GM12878 (cell line): ENCODE measurements at regions not wholly inside any gene's neighbourhood (a gene's known extent, or its start where the extent isn't known, plus 50 kb on each side); places are given as distances from the start of the nearest gene placed in this dataset.

ENCODE experiments used
- ATAC-seq: fragments of 200-7000 bp; cut with Tn5 transposase; 3 replicates; pipeline ENCODE4 v1.9.1; 2020; ENCODE audit warnings: mild to moderate bottlenecking, moderate library complexity
- BruUV-seq: library from RNA; stranded (reverse); fragments of 400-500 nt; replicated peaks from 2 replicates; lab custom pipeline; 2021; lab: Mats Ljungman, UMichigan
- CTCF ChIA-PET: fragments of 300-600 bp; sonication (Branson Sonifier 250); formaldehyde crosslinking; extraction: SDS; loops from one replicate; lab custom pipeline; 2021; ENCODE audit warnings: inconsistent platforms; lab: Yijun Ruan, JAX
- POLR2A ChIA-PET: fragments of 350-600 bp; formaldehyde crosslinking; extraction: SDS; loops from one replicate; lab custom pipeline; 2021; ENCODE audit warnings: inconsistent platforms; lab: Charles Lee
- RAD21 ChIA-PET: fragments of 300-600 bp; sonication (Branson Sonifier 250); formaldehyde crosslinking; loops from one replicate; lab custom pipeline; 2023; ENCODE audit warnings: antibody characterized with exemption; ENCODE audit not compliant: unreplicated experiment; lab: Charles Lee
- SMC1A ChIA-PET: fragments of 300-600 bp; sonication (Branson Sonifier 250); formaldehyde crosslinking; loops from one replicate; lab custom pipeline; 2023; ENCODE audit not compliant: unreplicated experiment, uncharacterized antibody; lab: Charles Lee
- DNase-seq: peaks from one replicate; pipeline ENCODE4 v3.0.0-alpha.2; 2011; ENCODE audit warnings: low read depth, low spot score
- FAIRE-seq: peaks from 3 replicates; lab custom pipeline; 2011; peaks lifted over from hg19 to GRCh38; lab: Jason Lieb, UNC
- H2AFZ ChIP-seq: 2 replicates; pipeline ENCODE4 v1.6.0; 2011; ENCODE audit warnings: low read depth, low read length, control low read depth; ENCODE audit not compliant: control insufficient read depth
- H3K27ac ChIP-seq: 2 replicates; pipeline ENCODE4 v1.5.1; 2011; ENCODE audit warnings: control low read depth; ENCODE audit not compliant: control insufficient read depth, insufficient read depth
- H3K27me3 ChIP-seq, 2 experiments: replicated peaks in 1 of 2; 2 replicates each; pipeline versions ENCODE4 v1.6.0 to v1.6.1; 2011; ENCODE audit warnings: low read length in 1 of 2; ENCODE audit not compliant: control insufficient read depth in 2 of 2, insufficient read depth in 2 of 2
- H3K36me3 ChIP-seq, 2 experiments: 2 replicates each; pipeline ENCODE4 v1.5.1; 2011; ENCODE audit warnings: low read length in 1 of 2; ENCODE audit not compliant: control insufficient read depth in 2 of 2, insufficient read depth in 2 of 2
- H3K4me1 ChIP-seq: 2 replicates; pipeline ENCODE4 v1.6.1; 2011; ENCODE audit warnings: mild to moderate bottlenecking, low read length, moderate library complexity, mixed read lengths; ENCODE audit not compliant: control insufficient read depth, insufficient read depth
- H3K4me2 ChIP-seq: 2 replicates; pipeline ENCODE4 v1.6.0; 2011; ENCODE audit warnings: control low read depth; ENCODE audit not compliant: control insufficient read depth, insufficient read depth
- H3K4me3 ChIP-seq: fragments of 200-600 bp; sonication (generic); 2 replicates; pipeline ENCODE4 v1.5.1; 2016
- H3K79me2 ChIP-seq: 2 replicates; pipeline ENCODE4 v1.6.0; 2011; ENCODE audit warnings: low read length; ENCODE audit not compliant: control insufficient read depth, insufficient read depth
- H3K9ac ChIP-seq: 2 replicates; pipeline ENCODE4 v1.8.0; 2011; ENCODE audit warnings: low read length, control low read depth, mixed read lengths; ENCODE audit not compliant: control insufficient read depth, insufficient read depth
- H3K9me3 ChIP-seq: replicated peaks from 3 replicates; pipeline ENCODE4 v1.5.1; 2011; ENCODE audit warnings: mild to moderate bottlenecking, low read length; ENCODE audit not compliant: control insufficient read depth, insufficient read depth
- H4K20me1 ChIP-seq: 2 replicates; pipeline ENCODE4 v1.6.0; 2011; ENCODE audit not compliant: control insufficient read depth, insufficient read depth
- NFYB ChIP-seq: IDR thresholded peaks from 2 replicates; pipeline ENCODE4 v1.6.1; 2011; ENCODE audit warnings: low read depth, mild to moderate bottlenecking, low read length, improper control_type of control experiment, moderate library complexity; ENCODE audit not compliant: insufficient read depth
- PML ChIP-seq: IDR thresholded peaks from 2 replicates; pipeline ENCODE4 v1.6.1; 2012; ENCODE audit warnings: low read length, inconsistent platforms
- RBBP5 ChIP-seq: fragments of 200-600 bp; sonication (generic); conservative IDR thresholded peaks from 2 replicates; pipeline ENCODE4 v1.6.1; 2016
- WGBS: methylation state at CpG from one replicate; pipeline ENCODE4 v1.1.6; 2016; ENCODE audit warnings: low lambda C conversion rate; ENCODE audit not compliant: insufficient replicate concordance, insufficient coverage; ENCODE audit errors: missing lambda C conversion rate; 5-methylcytosine and 5-hydroxymethylcytosine counted together
- in situ Hi-C: fragments of 300-500 bp; cut with MboI; formaldehyde crosslinking; loops from 9 replicates; pipeline ENCODE4 v1.14.3; 2018; ENCODE audit warnings: mixed read lengths
- intact Hi-C: fragments of 100-400 bp; cut with micrococcal nuclease; formaldehyde crosslinking; loops from one replicate; pipeline ENCODE4 v1.14.2; 2022; ENCODE audit not compliant: unreplicated experiment
- TF ChIP-seq, protein P1 (sequence below): IDR thresholded peaks from 2 replicates; pipeline ENCODE4 v1.6.1; 2012; ENCODE audit warnings: mild to moderate bottlenecking, low read depth, low read length
- TF ChIP-seq, protein P2 (sequence below): IDR thresholded peaks from 2 replicates; pipeline ENCODE4 v1.6.1; 2012; ENCODE audit warnings: low read depth, low read length, improper control_type of control experiment

DNA sequence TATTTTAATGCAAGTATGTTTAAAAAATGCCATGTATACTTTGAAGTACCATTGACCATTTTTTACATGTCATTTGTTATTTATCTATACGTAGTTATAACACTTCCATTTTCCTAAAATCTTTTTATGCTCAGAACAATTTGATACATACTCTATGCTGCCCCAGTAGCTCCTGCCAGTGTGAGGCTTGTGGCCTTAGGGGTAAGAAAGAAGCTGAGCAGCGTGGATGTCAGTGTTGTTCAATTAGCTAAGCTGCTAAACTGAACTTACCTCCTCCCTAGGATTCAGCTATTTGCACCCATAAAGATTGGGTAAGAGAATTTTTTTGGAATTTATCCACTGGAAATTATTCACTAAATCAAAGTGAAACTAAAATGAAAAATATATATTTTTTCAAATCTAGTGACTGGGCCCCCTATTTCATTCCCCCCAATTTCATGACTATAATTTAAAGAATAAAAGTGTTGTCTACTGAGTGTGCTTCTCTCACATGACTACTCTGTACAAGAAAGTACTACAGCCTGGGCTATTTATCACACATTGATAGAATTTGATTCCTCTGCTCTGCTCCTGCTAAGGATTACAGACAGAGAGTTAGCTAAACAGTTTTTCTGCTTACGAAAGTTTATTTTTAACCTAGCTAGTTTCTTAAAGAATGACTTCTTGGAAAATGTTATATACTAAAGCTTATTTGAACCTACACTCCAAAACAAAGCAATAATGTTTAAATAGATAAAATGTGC lies 1030.3 kb upstream of the ADGRL4 start:
- ChIA-PET SMC1A (interaction anchor here (2.0 kb wide), 1 partner anchor 8 kb away, joined by 9 read pairs; no protein-coding TSS in a partner anchor), CTCF (interaction anchor here (0.7 to 1.5 kb wide), 2 partner anchors 10 to 16 kb away, joined by 3 to 4 read pairs; no protein-coding TSS in a partner anchor), POLR2A (no interaction called here), RAD21 (no interaction called here)
- no peak for DNase-seq
- in situ Hi-C loops (no loop called here), intact Hi-C loops (no loop called here)
- H3K79me2 ChIP-seq, result no peaks in the 10 kb centered on the region
- no peak overlapping the region for H3K9ac ChIP-seq
- H4K20me1 ChIP-seq, result no peaks in the 10 kb centered on the region
- H3K9me3 ChIP-seq, result no peaks in the 10 kb centered on the region
- ATAC-seq, result no peak
- BruUV-seq, result no TSS peak
- no peaks in the 10 kb centered on the region for H3K4me1 ChIP-seq
- H3K27me3 ChIP-seq, result no peaks in the 10 kb centered on the region
- no peaks in the 10 kb centered on the region for H3K36me3 ChIP-seq
- no peak overlapping the region for H2AFZ ChIP-seq
- no peak overlapping the region for H3K4me3 ChIP-seq
- FAIRE-seq, result no peak
- 0% methylated on average over 3 of the region's 3 CpGs for WGBS
- TF ChIP-seq, protein P1, sequence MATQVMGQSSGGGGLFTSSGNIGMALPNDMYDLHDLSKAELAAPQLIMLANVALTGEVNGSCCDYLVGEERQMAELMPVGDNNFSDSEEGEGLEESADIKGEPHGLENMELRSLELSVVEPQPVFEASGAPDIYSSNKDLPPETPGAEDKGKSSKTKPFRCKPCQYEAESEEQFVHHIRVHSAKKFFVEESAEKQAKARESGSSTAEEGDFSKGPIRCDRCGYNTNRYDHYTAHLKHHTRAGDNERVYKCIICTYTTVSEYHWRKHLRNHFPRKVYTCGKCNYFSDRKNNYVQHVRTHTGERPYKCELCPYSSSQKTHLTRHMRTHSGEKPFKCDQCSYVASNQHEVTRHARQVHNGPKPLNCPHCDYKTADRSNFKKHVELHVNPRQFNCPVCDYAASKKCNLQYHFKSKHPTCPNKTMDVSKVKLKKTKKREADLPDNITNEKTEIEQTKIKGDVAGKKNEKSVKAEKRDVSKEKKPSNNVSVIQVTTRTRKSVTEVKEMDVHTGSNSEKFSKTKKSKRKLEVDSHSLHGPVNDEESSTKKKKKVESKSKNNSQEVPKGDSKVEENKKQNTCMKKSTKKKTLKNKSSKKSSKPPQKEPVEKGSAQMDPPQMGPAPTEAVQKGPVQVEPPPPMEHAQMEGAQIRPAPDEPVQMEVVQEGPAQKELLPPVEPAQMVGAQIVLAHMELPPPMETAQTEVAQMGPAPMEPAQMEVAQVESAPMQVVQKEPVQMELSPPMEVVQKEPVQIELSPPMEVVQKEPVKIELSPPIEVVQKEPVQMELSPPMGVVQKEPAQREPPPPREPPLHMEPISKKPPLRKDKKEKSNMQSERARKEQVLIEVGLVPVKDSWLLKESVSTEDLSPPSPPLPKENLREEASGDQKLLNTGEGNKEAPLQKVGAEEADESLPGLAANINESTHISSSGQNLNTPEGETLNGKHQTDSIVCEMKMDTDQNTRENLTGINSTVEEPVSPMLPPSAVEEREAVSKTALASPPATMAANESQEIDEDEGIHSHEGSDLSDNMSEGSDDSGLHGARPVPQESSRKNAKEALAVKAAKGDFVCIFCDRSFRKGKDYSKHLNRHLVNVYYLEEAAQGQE, result no peak
- TF ChIP-seq RBBP5 (no peak), PML (no peak), NFYB (no peak)
- TF ChIP-seq, protein P2, sequence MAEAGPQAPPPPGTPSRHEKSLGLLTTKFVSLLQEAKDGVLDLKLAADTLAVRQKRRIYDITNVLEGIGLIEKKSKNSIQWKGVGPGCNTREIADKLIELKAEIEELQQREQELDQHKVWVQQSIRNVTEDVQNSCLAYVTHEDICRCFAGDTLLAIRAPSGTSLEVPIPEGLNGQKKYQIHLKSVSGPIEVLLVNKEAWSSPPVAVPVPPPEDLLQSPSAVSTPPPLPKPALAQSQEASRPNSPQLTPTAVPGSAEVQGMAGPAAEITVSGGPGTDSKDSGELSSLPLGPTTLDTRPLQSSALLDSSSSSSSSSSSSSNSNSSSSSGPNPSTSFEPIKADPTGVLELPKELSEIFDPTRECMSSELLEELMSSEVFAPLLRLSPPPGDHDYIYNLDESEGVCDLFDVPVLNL, result no peak
- no peak overlapping the region for H3K4me2 ChIP-seq
- H3K27ac ChIP-seq, result no peak overlapping the region
